ENCODE measurements at regions not wholly inside any gene's neighbourhood (a gene's known extent, or its start where the extent isn't known, plus 50 kb on each side); places are given as distances from the start of the nearest gene placed in this dataset.
A peak's percentile ranks its signal among the peaks of the same experiment; 100 is the strongest.

DNA sequence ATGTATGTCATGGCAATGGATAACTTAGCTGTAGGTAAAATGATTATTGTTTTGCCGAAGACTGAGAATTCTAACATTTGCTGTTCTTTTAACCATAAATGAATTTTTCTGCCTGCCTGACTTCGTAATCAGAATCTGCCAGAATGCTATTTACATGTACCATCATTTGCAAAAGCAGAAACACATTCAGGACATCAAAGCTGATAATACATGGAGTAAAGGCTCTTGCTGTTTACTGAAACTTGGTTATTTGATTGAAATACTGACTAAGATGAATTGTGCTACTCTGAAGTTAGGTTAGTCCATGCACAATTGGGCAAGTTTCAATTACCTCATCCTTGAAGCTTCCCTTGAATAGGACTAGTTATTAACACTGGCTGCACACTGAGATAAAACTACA, 293.8 kb downstream of the PLA2G4A start:
- ATAC-seq = no peak
- no peak for TF ChIP-seq ESRRG (CRISPR knock-in tag; IDR thresholded peaks at IDR 0.05)
- TF ChIP-seq TOX (CRISPR knock-in tag; IDR thresholded peaks at IDR 0.05; ENCODE audit: borderline replicate concordance) = no peak
- TF ChIP-seq ISL1 (CRISPR knock-in tag; IDR thresholded peaks at IDR 0.05) = no peak
- TF ChIP-seq ZNF565 (CRISPR knock-in tag; conservative IDR thresholded peaks at IDR 0.05; ENCODE audit: low read depth) = no peak
- no peak for TF ChIP-seq CSDC2 (CRISPR knock-in tag; IDR thresholded peaks at IDR 0.05)
- no peak for TF ChIP-seq TCF4 (CRISPR knock-in tag; IDR thresholded peaks at IDR 0.05; ENCODE audit: borderline replicate concordance)
- TF ChIP-seq GLIS3 (CRISPR knock-in tag; IDR thresholded peaks at IDR 0.05) = no peak
- TF ChIP-seq, protein P1, sequence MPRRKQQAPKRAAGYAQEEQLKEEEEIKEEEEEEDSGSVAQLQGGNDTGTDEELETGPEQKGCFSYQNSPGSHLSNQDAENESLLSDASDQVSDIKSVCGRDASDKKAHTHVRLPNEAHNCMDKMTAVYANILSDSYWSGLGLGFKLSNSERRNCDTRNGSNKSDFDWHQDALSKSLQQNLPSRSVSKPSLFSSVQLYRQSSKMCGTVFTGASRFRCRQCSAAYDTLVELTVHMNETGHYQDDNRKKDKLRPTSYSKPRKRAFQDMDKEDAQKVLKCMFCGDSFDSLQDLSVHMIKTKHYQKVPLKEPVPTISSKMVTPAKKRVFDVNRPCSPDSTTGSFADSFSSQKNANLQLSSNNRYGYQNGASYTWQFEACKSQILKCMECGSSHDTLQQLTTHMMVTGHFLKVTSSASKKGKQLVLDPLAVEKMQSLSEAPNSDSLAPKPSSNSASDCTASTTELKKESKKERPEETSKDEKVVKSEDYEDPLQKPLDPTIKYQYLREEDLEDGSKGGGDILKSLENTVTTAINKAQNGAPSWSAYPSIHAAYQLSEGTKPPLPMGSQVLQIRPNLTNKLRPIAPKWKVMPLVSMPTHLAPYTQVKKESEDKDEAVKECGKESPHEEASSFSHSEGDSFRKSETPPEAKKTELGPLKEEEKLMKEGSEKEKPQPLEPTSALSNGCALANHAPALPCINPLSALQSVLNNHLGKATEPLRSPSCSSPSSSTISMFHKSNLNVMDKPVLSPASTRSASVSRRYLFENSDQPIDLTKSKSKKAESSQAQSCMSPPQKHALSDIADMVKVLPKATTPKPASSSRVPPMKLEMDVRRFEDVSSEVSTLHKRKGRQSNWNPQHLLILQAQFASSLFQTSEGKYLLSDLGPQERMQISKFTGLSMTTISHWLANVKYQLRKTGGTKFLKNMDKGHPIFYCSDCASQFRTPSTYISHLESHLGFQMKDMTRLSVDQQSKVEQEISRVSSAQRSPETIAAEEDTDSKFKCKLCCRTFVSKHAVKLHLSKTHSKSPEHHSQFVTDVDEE (CRISPR knock-in tag; IDR thresholded peaks at IDR 0.05) = no peak
- TF ChIP-seq, protein P2, sequence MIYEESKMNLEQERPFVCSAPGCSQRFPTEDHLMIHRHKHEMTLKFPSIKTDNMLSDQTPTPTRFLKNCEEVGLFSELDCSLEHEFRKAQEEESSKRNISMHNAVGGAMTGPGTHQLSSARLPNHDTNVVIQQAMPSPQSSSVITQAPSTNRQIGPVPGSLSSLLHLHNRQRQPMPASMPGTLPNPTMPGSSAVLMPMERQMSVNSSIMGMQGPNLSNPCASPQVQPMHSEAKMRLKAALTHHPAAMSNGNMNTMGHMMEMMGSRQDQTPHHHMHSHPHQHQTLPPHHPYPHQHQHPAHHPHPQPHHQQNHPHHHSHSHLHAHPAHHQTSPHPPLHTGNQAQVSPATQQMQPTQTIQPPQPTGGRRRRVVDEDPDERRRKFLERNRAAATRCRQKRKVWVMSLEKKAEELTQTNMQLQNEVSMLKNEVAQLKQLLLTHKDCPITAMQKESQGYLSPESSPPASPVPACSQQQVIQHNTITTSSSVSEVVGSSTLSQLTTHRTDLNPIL (CRISPR knock-in tag; IDR thresholded peaks at IDR 0.05; ENCODE audit: low read depth) = no peak
- TF ChIP-seq, protein P3, sequence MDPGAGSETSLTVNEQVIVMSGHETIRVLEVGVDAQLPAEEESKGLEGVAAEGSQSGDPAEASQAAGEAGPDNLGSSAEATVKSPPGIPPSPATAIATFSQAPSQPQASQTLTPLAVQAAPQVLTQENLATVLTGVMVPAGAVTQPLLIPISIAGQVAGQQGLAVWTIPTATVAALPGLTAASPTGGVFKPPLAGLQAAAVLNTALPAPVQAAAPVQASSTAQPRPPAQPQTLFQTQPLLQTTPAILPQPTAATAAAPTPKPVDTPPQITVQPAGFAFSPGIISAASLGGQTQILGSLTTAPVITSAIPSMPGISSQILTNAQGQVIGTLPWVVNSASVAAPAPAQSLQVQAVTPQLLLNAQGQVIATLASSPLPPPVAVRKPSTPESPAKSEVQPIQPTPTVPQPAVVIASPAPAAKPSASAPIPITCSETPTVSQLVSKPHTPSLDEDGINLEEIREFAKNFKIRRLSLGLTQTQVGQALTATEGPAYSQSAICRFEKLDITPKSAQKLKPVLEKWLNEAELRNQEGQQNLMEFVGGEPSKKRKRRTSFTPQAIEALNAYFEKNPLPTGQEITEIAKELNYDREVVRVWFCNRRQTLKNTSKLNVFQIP (CRISPR knock-in tag; IDR thresholded peaks at IDR 0.05; ENCODE audit: borderline replicate concordance, low read depth) = no peak
- TF ChIP-seq ZNF8 (CRISPR knock-in tag; IDR thresholded peaks at IDR 0.05) = no peak
- no peak for TF ChIP-seq BACH2 (CRISPR knock-in tag; IDR thresholded peaks at IDR 0.05; ENCODE audit: borderline replicate concordance)

DNA sequence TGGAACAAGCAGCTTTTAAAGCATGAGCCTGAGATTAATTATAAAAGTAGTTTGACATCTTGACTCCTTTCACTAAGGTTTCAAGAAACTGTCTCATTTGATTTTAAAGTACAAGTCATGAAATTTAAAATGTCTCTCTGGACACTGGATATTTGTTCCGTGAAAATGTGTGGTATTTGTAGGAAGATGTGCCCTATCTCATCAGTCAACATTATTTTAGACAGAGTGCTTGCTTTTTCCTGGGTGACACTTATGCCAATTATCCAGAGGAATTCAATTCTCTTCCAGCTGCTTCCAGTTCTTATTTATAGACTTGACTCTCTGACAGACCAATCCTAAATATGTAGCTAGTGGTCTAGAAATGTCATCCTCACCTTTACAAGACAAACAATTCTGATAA, 300.4 kb downstream of the PLA2G4A start:
- TF ChIP-seq, protein P4, sequence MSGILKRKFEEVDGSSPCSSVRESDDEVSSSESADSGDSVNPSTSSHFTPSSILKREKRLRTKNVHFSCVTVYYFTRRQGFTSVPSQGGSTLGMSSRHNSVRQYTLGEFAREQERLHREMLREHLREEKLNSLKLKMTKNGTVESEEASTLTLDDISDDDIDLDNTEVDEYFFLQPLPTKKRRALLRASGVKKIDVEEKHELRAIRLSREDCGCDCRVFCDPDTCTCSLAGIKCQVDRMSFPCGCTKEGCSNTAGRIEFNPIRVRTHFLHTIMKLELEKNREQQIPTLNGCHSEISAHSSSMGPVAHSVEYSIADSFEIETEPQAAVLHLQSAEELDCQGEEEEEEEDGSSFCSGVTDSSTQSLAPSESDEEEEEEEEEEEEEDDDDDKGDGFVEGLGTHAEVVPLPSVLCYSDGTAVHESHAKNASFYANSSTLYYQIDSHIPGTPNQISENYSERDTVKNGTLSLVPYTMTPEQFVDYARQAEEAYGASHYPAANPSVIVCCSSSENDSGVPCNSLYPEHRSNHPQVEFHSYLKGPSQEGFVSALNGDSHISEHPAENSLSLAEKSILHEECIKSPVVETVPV (CRISPR knock-in tag; IDR thresholded peaks at IDR 0.05) = no peak
- TF ChIP-seq ESRRG (CRISPR knock-in tag; IDR thresholded peaks at IDR 0.05) = no peak
- no peak for TF ChIP-seq ZNF70 (CRISPR knock-in tag; IDR thresholded peaks at IDR 0.05)
- no peak for TF ChIP-seq ARNTL (CRISPR knock-in tag; IDR thresholded peaks at IDR 0.05; ENCODE audit: borderline replicate concordance, low read depth)
- no peak for TF ChIP-seq ZNF8 (CRISPR knock-in tag; IDR thresholded peaks at IDR 0.05)
- TF ChIP-seq OSR1 (CRISPR knock-in tag; IDR thresholded peaks at IDR 0.05) = no peak
- ATAC-seq = peak; percentile 33; the same call in 1 of the 3 replicates

DNA sequence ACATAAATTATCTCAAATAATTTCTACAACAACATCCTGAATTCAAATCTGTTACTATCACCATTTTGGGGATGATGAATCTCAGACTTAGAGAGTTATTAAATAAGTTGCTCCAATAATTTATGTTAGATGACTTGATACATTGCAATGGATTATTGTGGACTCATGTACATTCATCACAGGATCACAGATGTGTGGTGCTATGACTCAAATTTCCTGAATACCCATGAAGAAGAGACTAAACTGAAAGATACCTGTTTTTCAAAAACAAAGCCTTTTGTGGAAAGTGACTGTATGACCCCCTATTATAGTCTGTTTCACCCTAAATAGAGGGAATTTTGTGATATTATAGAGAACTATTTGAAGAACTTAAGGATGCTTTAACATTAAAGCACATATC, 315.0 kb downstream of the PLA2G4A start:
- TF ChIP-seq, protein P2 (CRISPR knock-in tag; IDR thresholded peaks at IDR 0.05; ENCODE audit: low read depth) = no peak
- TF ChIP-seq, protein P3 (CRISPR knock-in tag; IDR thresholded peaks at IDR 0.05; ENCODE audit: borderline replicate concordance, low read depth) = no peak
- TF ChIP-seq PPARA (CRISPR knock-in tag; IDR thresholded peaks at IDR 0.05; ENCODE audit: borderline replicate concordance) (no peak), ARNTL (CRISPR knock-in tag; IDR thresholded peaks at IDR 0.05; ENCODE audit: borderline replicate concordance, low read depth) (no peak), ZFP3 (CRISPR knock-in tag; IDR thresholded peaks at IDR 0.05) (no peak), CSDC2 (CRISPR knock-in tag; IDR thresholded peaks at IDR 0.05) (no peak), ZFP30 (CRISPR knock-in tag; IDR thresholded peaks at IDR 0.05) (no peak), ISL1 (CRISPR knock-in tag; IDR thresholded peaks at IDR 0.05) (no peak), ESRRG (CRISPR knock-in tag; IDR thresholded peaks at IDR 0.05) (no peak), ZNF70 (CRISPR knock-in tag; IDR thresholded peaks at IDR 0.05) (no peak), TOX (CRISPR knock-in tag; IDR thresholded peaks at IDR 0.05; ENCODE audit: borderline replicate concordance) (no peak), ZNF8 (CRISPR knock-in tag; IDR thresholded peaks at IDR 0.05) (no peak), SNAI2 (CRISPR knock-in tag; IDR thresholded peaks at IDR 0.05) (no peak), ZNF565 (CRISPR knock-in tag; conservative IDR thresholded peaks at IDR 0.05; ENCODE audit: low read depth) (no peak), GLIS3 (CRISPR knock-in tag; IDR thresholded peaks at IDR 0.05) (no peak)
- TF ChIP-seq, protein P1 (CRISPR knock-in tag; IDR thresholded peaks at IDR 0.05) = no peak
- TF ChIP-seq, protein P5, sequence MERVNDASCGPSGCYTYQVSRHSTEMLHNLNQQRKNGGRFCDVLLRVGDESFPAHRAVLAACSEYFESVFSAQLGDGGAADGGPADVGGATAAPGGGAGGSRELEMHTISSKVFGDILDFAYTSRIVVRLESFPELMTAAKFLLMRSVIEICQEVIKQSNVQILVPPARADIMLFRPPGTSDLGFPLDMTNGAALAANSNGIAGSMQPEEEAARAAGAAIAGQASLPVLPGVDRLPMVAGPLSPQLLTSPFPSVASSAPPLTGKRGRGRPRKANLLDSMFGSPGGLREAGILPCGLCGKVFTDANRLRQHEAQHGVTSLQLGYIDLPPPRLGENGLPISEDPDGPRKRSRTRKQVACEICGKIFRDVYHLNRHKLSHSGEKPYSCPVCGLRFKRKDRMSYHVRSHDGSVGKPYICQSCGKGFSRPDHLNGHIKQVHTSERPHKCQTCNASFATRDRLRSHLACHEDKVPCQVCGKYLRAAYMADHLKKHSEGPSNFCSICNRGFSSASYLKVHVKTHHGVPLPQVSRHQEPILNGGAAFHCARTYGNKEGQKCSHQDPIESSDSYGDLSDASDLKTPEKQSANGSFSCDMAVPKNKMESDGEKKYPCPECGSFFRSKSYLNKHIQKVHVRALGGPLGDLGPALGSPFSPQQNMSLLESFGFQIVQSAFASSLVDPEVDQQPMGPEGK (CRISPR knock-in tag; IDR thresholded peaks at IDR 0.05; ENCODE audit: borderline replicate concordance) = no peak
- no peak for ATAC-seq

All from SK-N-SH treated with all-trans-retinoic acid at 6 μM for 48 hours (cell line).